ENCODE measurements at regions not wholly inside any gene's neighbourhood (a gene's known extent, or its start where the extent isn't known, plus 50 kb on each side); places are given as distances from the start of the nearest gene placed in this dataset.

- in situ Hi-C loops (cut with MboI), result no loop called here
- POLR2A ChIA-PET, result no interaction called here
- BruUV-seq (replicated peaks), result no TSS peak
- Histone ChIP-seq H3K79me2 (ENCODE audit: control insufficient read depth, insufficient read depth, low read length) (no peaks in the 10 kb centered on the region), H3K27me3 (replicated peaks in 1 of 2; ENCODE audit: control insufficient read depth in 2 of 2, insufficient read depth in 2 of 2, low read length in 1 of 2) (no peaks in the 10 kb centered on the region), H2AFZ (ENCODE audit: control insufficient read depth, low read depth, low read length) (no peak overlapping the region), H3K4me2 (ENCODE audit: control insufficient read depth, insufficient read depth) (no peak overlapping the region), H3K27ac (ENCODE audit: control insufficient read depth, insufficient read depth) (no peak overlapping the region), H4K20me1 (ENCODE audit: control insufficient read depth, insufficient read depth) (no peaks in the 10 kb centered on the region), H3K9ac (ENCODE audit: control insufficient read depth, insufficient read depth, low read length) (no peak overlapping the region), H3K9me3 (replicated peaks; ENCODE audit: control insufficient read depth, insufficient read depth, low read length) (no peaks in the 10 kb centered on the region), H3K4me3 (no peak overlapping the region), H3K36me3 (ENCODE audit: control insufficient read depth in 2 of 2, insufficient read depth in 2 of 2, low read length in 1 of 2) (no peaks in the 10 kb centered on the region), H3K4me1 (ENCODE audit: control insufficient read depth, insufficient read depth, low read length) (no peaks in the 10 kb centered on the region)
- CTCF ChIA-PET, result no interaction called here
- ATAC-seq (no peak), FAIRE-seq (no peak), DNase-seq (ENCODE audit: low read depth, low spot score) (no peak)
- RAD21 ChIA-PET (ENCODE audit: unreplicated experiment), result no interaction called here
- TF ChIP-seq RB1 (IDR thresholded peaks at IDR 0.05; ENCODE audit: borderline replicate concordance) (no peak), BACH1 (IDR thresholded peaks at IDR 0.05; ENCODE audit: borderline replicate concordance) (no peak), BRCA1 (IDR thresholded peaks at IDR 0.05; ENCODE audit: low read depth, low read length) (no peak), IRF5 (IDR thresholded peaks at IDR 0.05; ENCODE audit: borderline replicate concordance) (no peak), ESRRA (IDR thresholded peaks at IDR 0.05; ENCODE audit: low read length) (no peak)
- intact Hi-C loops (cut with micrococcal nuclease; ENCODE audit: unreplicated experiment), result no loop called here
- 29% methylated on average over 3 of the region's 3 CpGs for WGBS (ENCODE audit: insufficient coverage, insufficient replicate concordance, low lambda C conversion rate, missing lambda C conversion rate)
- SMC1A ChIA-PET (ENCODE audit: uncharacterized antibody, unreplicated experiment), result no interaction called here
These were observed 489.5 kb downstream of the CBLN4 start for GRCh38 chr20:55515832-55516231.

DNA sequence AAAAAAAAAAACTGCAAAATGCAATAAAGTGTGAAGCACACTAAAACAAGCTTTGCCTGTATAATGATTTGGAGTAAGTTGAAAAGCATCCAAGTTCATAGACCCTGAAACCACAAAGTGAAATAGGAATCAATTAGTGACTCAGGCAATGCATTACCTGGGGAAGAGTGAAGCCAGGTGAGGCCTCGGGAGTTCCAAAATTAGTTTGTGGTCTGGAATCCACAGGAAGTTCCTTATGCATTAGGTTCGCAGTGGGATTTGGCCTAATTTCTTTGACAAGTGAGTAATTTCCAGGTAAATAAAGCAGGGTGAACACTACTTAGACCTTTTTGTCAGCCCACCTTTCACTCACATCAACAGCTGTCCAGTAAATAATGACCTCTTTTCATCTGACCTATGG is 490.8 kb downstream of the CBLN4 start:
- WGBS (ENCODE audit: insufficient coverage, insufficient replicate concordance, low lambda C conversion rate, missing lambda C conversion rate), result 0% methylated on average over 2 of the region's 2 CpGs
- no peaks in the 10 kb centered on the region for H3K9me3 ChIP-seq (replicated peaks; ENCODE audit: control insufficient read depth, insufficient read depth, low read length)
- H3K4me2 ChIP-seq (ENCODE audit: control insufficient read depth, insufficient read depth), result no peak overlapping the region
- ChIA-PET SMC1A (ENCODE audit: uncharacterized antibody, unreplicated experiment) (no interaction called here), RAD21 (ENCODE audit: unreplicated experiment) (no interaction called here), POLR2A (no interaction called here), CTCF (no interaction called here)
- no TSS peak for BruUV-seq (replicated peaks)
- DNase-seq (ENCODE audit: low read depth, low spot score), result no peak
- no peak overlapping the region for H3K4me3 ChIP-seq
- no peaks in the 10 kb centered on the region for H3K27me3 ChIP-seq (replicated peaks in 1 of 2; ENCODE audit: control insufficient read depth in 2 of 2, insufficient read depth in 2 of 2, low read length in 1 of 2)
- TF ChIP-seq PKNOX1 (IDR thresholded peaks at IDR 0.05), result no peak
- no peak for TF ChIP-seq NR2C1 (IDR thresholded peaks at IDR 0.05)
- no peak for TF ChIP-seq STAT1 (conservative IDR thresholded peaks at IDR 0.05)
- TF ChIP-seq CBX3 (IDR thresholded peaks at IDR 0.05; ENCODE audit: borderline replicate concordance, low read depth), result no peak
- no peak for TF ChIP-seq BRCA1 (IDR thresholded peaks at IDR 0.05; ENCODE audit: low read depth, low read length)
- TF ChIP-seq HDGF (IDR thresholded peaks at IDR 0.05), result no peak
- TF ChIP-seq, protein P1, sequence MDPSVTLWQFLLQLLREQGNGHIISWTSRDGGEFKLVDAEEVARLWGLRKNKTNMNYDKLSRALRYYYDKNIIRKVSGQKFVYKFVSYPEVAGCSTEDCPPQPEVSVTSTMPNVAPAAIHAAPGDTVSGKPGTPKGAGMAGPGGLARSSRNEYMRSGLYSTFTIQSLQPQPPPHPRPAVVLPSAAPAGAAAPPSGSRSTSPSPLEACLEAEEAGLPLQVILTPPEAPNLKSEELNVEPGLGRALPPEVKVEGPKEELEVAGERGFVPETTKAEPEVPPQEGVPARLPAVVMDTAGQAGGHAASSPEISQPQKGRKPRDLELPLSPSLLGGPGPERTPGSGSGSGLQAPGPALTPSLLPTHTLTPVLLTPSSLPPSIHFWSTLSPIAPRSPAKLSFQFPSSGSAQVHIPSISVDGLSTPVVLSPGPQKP (IDR thresholded peaks at IDR 0.05; ENCODE audit: low read depth, low read length), result no peak
- no peak for TF ChIP-seq LARP7 (IDR thresholded peaks at IDR 0.05)
- no peak for TF ChIP-seq NFYB (IDR thresholded peaks at IDR 0.05; ENCODE audit: insufficient read depth, low read depth, low read length)
- TF ChIP-seq GABPA (IDR thresholded peaks at IDR 0.05; ENCODE audit: low read depth), result no peak
- no peak for TF ChIP-seq RAD21 (IDR thresholded peaks at IDR 0.05; ENCODE audit: insufficient read depth, low read depth, low read length)
- no peak for TF ChIP-seq SIN3A (IDR thresholded peaks at IDR 0.05; ENCODE audit: low read depth, low read length)
- H3K79me2 ChIP-seq (ENCODE audit: control insufficient read depth, insufficient read depth, low read length), result no peaks in the 10 kb centered on the region
- FAIRE-seq, result no peak
- H3K27ac ChIP-seq (ENCODE audit: control insufficient read depth, insufficient read depth), result no peak overlapping the region
- H4K20me1 ChIP-seq (ENCODE audit: control insufficient read depth, insufficient read depth), result no peaks in the 10 kb centered on the region
- intact Hi-C loops (cut with micrococcal nuclease; ENCODE audit: unreplicated experiment) (no loop called here), in situ Hi-C loops (cut with MboI) (no loop called here)
- no peaks in the 10 kb centered on the region for H3K4me1 ChIP-seq (ENCODE audit: control insufficient read depth, insufficient read depth, low read length)
- no peaks in the 10 kb centered on the region for H3K36me3 ChIP-seq (ENCODE audit: control insufficient read depth in 2 of 2, insufficient read depth in 2 of 2, low read length in 1 of 2)
- no peak for ATAC-seq
- no peak overlapping the region for H2AFZ ChIP-seq (ENCODE audit: control insufficient read depth, low read depth, low read length)
- no peak overlapping the region for H3K9ac ChIP-seq (ENCODE audit: control insufficient read depth, insufficient read depth, low read length)

Data from GM12878 (cell line).